Esophagus squamous epithelium (tissue), 4 donors: ENCODE measurements at regions not wholly inside any gene's neighbourhood (a gene's known extent, or its start where the extent isn't known, plus 50 kb on each side); places are given as distances from the start of the nearest gene placed in this dataset.

Experiments
- POLR2A ChIP-seq, 4 donors: fragments of 450-650 bp; IDR thresholded peaks; one replicate each; pipeline ENCODE4 v1.6.1; 2017; ENCODE audit warnings: antibody characterized with exemption in 4 of 4, mild to moderate bottlenecking in 4 of 4, moderate library complexity in 3 of 4
- TF ChIP-seq, protein P1 (sequence below), 6 experiments: fragments of 450-650 bp in 4 of 6; fragments of 200-600 bp in 2 of 6; sonication (generic) in 2 of 6; IDR thresholded peaks; one replicate each; pipeline ENCODE4 v1.5.1; 2016 to 2019; ENCODE audit warnings: antibody characterized with exemption in 6 of 6, mild to moderate bottlenecking in 4 of 6, moderate library complexity in 4 of 6

DNA sequence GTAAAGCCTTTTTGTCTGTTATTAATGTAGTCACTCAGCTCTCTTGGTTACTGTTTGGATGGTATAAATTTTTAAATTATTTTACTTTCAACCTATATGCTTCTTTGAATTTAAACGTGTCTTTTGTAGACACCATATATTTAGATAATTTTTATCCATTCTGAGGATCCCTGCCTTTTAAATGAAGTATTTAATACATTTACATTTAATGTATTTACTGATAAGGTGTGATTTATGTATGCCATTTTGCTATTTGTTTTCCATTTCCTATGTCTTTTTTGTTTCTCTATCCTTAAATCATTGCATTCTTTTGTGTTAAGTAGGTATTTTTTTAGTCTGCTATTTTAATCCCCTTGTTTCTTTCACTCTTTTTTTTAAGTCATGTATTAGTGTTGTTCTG is 238.0 kb downstream of the RAB28 start:
- TF ChIP-seq, protein P1, sequence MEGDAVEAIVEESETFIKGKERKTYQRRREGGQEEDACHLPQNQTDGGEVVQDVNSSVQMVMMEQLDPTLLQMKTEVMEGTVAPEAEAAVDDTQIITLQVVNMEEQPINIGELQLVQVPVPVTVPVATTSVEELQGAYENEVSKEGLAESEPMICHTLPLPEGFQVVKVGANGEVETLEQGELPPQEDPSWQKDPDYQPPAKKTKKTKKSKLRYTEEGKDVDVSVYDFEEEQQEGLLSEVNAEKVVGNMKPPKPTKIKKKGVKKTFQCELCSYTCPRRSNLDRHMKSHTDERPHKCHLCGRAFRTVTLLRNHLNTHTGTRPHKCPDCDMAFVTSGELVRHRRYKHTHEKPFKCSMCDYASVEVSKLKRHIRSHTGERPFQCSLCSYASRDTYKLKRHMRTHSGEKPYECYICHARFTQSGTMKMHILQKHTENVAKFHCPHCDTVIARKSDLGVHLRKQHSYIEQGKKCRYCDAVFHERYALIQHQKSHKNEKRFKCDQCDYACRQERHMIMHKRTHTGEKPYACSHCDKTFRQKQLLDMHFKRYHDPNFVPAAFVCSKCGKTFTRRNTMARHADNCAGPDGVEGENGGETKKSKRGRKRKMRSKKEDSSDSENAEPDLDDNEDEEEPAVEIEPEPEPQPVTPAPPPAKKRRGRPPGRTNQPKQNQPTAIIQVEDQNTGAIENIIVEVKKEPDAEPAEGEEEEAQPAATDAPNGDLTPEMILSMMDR (IDR thresholded peaks at IDR 0.05): no peak
- TF ChIP-seq POLR2A (IDR thresholded peaks at IDR 0.05): no peak
